Kidney tubule cell (primary cell): ENCODE measurements at regions not wholly inside any gene's neighbourhood (a gene's known extent, or its start where the extent isn't known, plus 50 kb on each side); places are given as distances from the start of the nearest gene placed in this dataset.
"Not testable (repeated sequence)": the region's sequence is repeated elsewhere in the genome, so short reads cannot be mapped to it uniquely, and the experiment has no call there.

Experiments
- DNase-seq: peaks from one replicate; pipeline ENCODE4 v3.0.0-alpha.2; 2018; ENCODE audit warnings: low spot score

- DNase-seq = not testable (repeated sequence)
Observed at GRCh38 chr7:103244865-103245264, 52.4 kb upstream of the PMPCB start.

GRCh38 chr7:103240806-103241205 is 56.4 kb upstream of the PMPCB start:
- no peak for DNase-seq

DNA sequence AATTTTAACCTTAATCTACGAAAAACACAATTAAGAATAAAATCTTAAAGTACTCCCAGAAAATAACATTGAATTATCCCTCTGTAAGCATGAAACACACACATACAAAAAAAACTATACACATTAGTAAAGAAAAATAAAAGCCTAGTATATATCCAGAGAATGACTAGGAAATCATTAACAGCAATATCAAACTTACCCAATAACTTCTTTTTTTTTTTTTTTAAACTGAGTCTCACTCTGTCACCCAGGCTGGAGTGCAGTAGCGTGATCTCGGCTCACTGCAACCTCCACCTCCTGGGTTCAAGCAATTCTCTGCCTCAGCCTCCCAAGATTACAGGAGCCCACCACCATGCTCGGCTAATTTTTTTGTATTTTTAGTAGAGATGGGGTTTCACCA is 61.4 kb upstream of the PMPCB start:
- DNase-seq = not testable (repeated sequence)

- DNase-seq = not testable (repeated sequence)
Observed at GRCh38 chr7:103234877-103235276, 62.4 kb upstream of the PMPCB start.

GRCh38 chr7:103227787-103228186 is 69.4 kb upstream of the PMPCB start:
- DNase-seq = not testable (repeated sequence)

- not testable (repeated sequence) for DNase-seq
Observed at GRCh38 chr7:103225798-103226197, 71.4 kb upstream of the PMPCB start.

DNA sequence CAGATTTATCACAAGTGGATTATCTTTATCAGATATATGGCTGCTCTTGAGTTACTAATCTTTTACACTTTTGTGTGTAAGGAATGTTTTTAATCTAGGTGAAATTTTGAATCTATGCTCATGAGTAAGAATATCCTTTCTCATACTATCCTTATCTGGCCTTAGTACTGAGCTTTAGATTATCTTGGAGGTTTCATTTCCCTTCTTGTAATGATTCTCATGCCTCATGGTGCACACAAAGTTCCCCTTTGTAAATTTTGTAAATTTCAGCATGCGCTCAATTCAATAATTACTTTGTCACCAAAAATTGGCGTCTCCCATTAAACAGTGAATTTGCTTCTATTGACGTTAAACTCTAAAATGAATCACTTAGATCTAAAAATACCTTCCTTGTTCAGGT is 74.2 kb upstream of the NAPEPLD start:
- not testable (repeated sequence) for DNase-seq

- DNase-seq = not testable (repeated sequence)
Observed at GRCh38 chr7:103211049-103211448, 62.1 kb upstream of the NAPEPLD start.

GRCh38 chr7:103199191-103199590 is 50.3 kb upstream of the NAPEPLD start:
- peak; percentile 76 for DNase-seq
